ENCODE measurements at regions not wholly inside any gene's neighbourhood (a gene's known extent, or its start where the extent isn't known, plus 50 kb on each side); places are given as distances from the start of the nearest gene placed in this dataset.

GRCh38 chr6:144449218-144449617, 164.1 kb downstream of the UTRN start:
- TF ChIP-seq POLR2AphosphoS5 (IDR thresholded peaks at IDR 0.05), result no peak
- no peak for TF ChIP-seq CTCF (IDR thresholded peaks at IDR 0.05)

All from upper lobe of left lung (tissue), 4 donors.